Activated naive CD8-positive, alpha-beta T cell treated with anti-CD3 and anti-CD28 coated beads for 36 hours (primary cell): ENCODE measurements at regions not wholly inside any gene's neighbourhood (a gene's known extent, or its start where the extent isn't known, plus 50 kb on each side); places are given as distances from the start of the nearest gene placed in this dataset.
"Not testable (repeated sequence)": the region's sequence is repeated elsewhere in the genome, so short reads cannot be mapped to it uniquely, and the experiment has no call there.

ENCODE experiments used
- DNase-seq: peaks from one replicate; pipeline ENCODE4 v3.0.0; 2021
- H3K27ac Mint-ChIP-seq: one replicate; pipeline ENCODE4 v1.8.0; 2022; ENCODE audit warnings: mild to moderate bottlenecking, moderate library complexity, mixed read lengths
- H3K27me3 Mint-ChIP-seq: one replicate; pipeline ENCODE4 v1.8.0; 2022; ENCODE audit warnings: mild to moderate bottlenecking, mixed read lengths
- H3K36me3 Mint-ChIP-seq: one replicate; pipeline ENCODE4 v1.8.0; 2021; ENCODE audit warnings: mild to moderate bottlenecking, mixed read lengths
- H3K4me1 Mint-ChIP-seq: one replicate; pipeline ENCODE4 v1.8.0; 2021; ENCODE audit warnings: mixed read lengths
- H3K4me3 Mint-ChIP-seq: one replicate; pipeline ENCODE4 v1.8.0; 2022; ENCODE audit warnings: mild to moderate bottlenecking, moderate library complexity, mixed read lengths
- H3K9me3 Mint-ChIP-seq: one replicate; pipeline ENCODE4 v1.8.0; 2022; ENCODE audit warnings: mixed read lengths

DNA sequence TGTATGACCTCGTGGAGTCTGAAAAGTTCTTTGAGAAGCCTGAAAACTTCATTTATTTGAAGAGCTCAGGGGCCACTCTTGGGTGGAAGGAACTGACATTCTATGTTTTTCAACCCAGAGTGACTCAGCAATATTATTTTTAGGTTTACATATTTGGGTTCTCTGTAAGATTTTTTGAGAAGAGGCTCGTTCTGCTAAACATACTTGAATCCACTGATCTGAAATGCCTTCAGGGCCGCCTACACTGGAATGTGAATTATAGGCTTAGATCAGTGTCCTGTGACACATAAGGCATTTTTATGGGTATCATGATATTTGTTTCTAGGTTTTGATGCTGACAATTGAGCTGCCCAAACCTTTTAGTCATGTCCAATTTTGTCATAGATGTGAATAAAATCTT is 86.2 kb downstream of the PSAT1 start:
- Mint-ChIP-seq H3K9me3 (no peaks in the 10 kb centered on the region), H3K27me3 (no peaks in the 10 kb centered on the region), H3K36me3 (no peaks in the 10 kb centered on the region), H3K27ac (no peak overlapping the region), H3K4me1 (no peaks in the 10 kb centered on the region), H3K4me3 (no peak overlapping the region)
- DNase-seq: no peak

DNA sequence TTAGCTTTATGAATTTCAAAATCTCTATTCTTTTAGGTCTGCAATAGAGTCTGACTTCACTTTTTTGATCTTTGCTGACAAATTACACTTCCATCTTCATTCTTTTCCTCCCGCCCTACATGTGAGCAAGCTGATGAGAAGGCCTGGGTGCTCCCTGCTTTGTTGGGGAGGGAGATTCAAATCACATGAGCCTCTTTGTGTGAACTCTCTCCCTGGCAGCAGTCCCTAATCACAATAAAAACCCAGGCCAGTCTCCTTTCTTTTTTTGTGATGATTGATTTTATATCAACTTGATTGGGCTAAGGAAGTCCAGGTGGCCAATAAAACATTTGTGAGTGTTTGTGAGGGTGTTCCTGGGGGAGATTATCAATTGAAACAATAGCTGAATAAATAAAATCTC is 89.4 kb downstream of the PSAT1 start:
- no peak for DNase-seq
- Mint-ChIP-seq H3K4me3 (no peak overlapping the region), H3K27ac (no peak overlapping the region), H3K4me1 (no peaks in the 10 kb centered on the region), H3K36me3 (no peaks in the 10 kb centered on the region), H3K27me3 (no peaks in the 10 kb centered on the region), H3K9me3 (no peaks in the 10 kb centered on the region)

DNA sequence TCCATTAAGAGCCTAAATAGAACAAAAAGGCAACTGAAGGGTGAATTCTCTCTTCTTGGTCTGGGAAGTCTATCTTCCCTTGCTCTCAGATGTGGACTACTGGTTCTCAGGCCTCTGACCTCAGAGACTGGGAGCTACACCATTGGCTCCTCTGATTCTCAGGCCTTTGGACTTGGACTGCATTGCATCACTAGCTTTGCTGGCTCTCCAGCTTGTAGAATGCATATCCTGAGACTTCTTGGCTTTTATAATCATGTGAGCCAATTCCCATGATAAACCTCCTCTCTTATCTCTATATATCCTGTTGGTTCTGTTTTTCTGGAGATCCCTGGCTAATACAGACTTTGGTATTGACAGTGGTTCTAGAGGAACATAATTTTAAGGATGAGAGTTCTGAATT is 89.8 kb downstream of the PSAT1 start:
- Mint-ChIP-seq H3K27me3 (no peaks in the 10 kb centered on the region), H3K4me3 (no peak overlapping the region), H3K9me3 (no peaks in the 10 kb centered on the region), H3K4me1 (no peaks in the 10 kb centered on the region), H3K36me3 (no peaks in the 10 kb centered on the region), H3K27ac (no peak overlapping the region)
- no peak for DNase-seq

DNA sequence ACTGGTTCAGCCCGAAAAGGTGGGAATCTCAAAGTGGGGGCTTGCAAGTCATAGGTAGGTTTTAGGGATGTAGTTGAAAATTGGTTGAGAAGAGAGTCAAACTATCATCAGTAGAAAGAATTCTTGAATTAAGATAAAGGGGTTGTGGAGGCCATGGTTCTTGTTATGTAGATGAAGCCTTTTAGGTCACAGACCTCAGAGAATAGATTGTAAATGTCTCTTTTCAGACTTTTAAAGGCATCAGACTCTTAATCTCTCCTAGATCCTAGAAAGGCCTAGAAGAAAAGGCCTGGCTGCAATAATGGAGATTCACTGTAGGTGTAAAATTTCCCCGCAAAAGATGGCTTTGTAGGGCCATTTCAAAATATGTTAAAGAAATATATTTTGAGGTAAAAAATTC is 96.4 kb downstream of the PSAT1 start:
- no peaks in the 10 kb centered on the region for H3K4me1 Mint-ChIP-seq
- DNase-seq: no peak
- H3K27me3 Mint-ChIP-seq: no peaks in the 10 kb centered on the region
- H3K27ac Mint-ChIP-seq: no peak overlapping the region
- no peaks in the 10 kb centered on the region for H3K36me3 Mint-ChIP-seq
- H3K4me3 Mint-ChIP-seq: no peak overlapping the region
- peaks cover 5% of the 10 kb centered on the region for H3K9me3 Mint-ChIP-seq

DNA sequence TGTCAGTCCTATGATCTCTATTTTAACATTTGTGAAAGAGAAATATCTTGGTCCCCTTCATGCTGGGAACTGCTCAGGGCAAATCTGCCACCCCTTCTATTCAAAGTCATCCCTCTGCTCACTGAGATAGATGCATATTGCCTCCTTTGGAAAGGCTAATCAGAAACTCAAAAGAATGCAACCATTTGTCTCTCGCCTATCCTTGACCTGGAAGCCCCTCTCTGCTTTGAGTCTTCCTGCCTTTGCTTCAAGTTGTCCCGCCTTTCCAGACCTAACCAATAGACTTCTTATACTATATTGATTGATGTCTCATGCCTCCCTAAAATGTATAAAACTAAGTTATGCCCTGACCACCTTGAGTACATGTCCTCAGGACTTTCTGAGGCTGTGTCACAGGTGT is 97.0 kb downstream of the PSAT1 start:
- no peaks in the 10 kb centered on the region for H3K36me3 Mint-ChIP-seq
- DNase-seq: no peak
- H3K4me1 Mint-ChIP-seq: no peaks in the 10 kb centered on the region
- H3K27ac Mint-ChIP-seq: no peak overlapping the region
- no peak overlapping the region for H3K4me3 Mint-ChIP-seq
- no peaks in the 10 kb centered on the region for H3K27me3 Mint-ChIP-seq
- peaks cover 5% of the 10 kb centered on the region for H3K9me3 Mint-ChIP-seq

DNA sequence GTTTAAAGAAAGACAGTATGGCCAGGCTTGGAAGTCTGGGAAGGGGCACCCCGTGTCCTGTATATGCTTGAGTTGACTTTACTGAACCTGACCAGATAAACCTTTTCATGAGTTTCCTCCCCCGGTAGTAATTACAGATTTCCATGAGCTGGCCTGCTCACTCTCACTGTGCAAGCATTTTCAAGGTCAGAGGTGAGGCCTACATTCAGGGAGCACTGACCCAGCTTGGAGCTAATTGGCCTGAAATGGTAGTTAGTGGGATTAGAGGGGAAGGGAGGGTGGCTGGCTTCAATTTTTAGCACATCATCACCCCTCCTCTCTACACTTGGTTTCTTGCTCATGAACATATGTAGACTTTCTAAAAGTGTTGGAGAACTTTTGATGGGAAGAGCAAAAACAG is 99.2 kb downstream of the PSAT1 start:
- peaks cover 5% of the 10 kb centered on the region for H3K9me3 Mint-ChIP-seq
- H3K36me3 Mint-ChIP-seq: no peaks in the 10 kb centered on the region
- H3K27me3 Mint-ChIP-seq: no peaks in the 10 kb centered on the region
- H3K27ac Mint-ChIP-seq: no peak overlapping the region
- no peaks in the 10 kb centered on the region for H3K4me1 Mint-ChIP-seq
- no peak overlapping the region for H3K4me3 Mint-ChIP-seq
- no peak for DNase-seq

DNA sequence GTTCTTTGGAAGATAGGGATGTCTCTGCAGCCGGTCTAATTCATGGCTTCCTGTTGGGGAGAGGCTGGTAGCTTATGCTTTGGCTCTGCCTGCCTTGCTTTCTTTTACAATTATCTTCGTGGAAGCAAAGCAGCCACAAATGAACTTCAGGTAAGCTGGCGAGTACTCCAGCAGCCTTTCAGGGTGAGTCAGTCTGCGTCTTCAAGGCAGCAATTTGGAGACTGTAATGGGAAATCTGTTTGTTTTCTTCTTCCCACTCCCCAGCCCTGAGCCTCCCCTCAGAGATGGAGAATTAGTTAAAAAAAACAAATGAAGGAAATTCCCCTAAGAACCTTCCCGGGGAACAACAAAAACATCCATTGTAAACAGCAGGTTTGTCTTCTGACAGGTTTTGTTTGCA is 100.1 kb downstream of the PSAT1 start:
- Mint-ChIP-seq H3K27ac (no peak overlapping the region), H3K4me3 (no peak overlapping the region), H3K27me3 (no peaks in the 10 kb centered on the region), H3K4me1 (no peaks in the 10 kb centered on the region), H3K36me3 (no peaks in the 10 kb centered on the region), H3K9me3 (peaks cover 5% of the 10 kb centered on the region)
- DNase-seq: no peak

DNA sequence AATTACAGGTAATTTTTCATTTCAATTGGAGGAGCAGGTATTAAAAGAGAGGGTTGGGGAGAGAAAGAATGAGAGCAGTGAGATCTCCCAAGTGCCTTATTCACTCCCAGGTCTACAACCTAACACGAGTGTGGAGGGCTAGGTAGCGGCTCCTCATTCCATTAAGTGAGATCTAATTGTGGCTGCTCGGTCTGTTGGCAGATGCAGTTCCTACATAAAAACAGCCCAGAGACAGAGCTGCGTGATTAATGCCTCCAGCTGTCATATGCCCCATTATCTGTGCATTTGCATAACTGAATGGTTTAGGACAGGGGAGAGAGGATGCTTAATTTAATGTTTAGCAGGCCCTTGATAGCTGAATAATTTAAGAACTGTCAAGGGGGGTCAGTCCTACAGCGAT is 100.5 kb downstream of the PSAT1 start:
- Mint-ChIP-seq H3K36me3 (no peaks in the 10 kb centered on the region), H3K9me3 (peaks cover 5% of the 10 kb centered on the region), H3K4me3 (no peak overlapping the region), H3K27ac (no peak overlapping the region), H3K4me1 (no peaks in the 10 kb centered on the region), H3K27me3 (no peaks in the 10 kb centered on the region)
- DNase-seq: no peak

DNA sequence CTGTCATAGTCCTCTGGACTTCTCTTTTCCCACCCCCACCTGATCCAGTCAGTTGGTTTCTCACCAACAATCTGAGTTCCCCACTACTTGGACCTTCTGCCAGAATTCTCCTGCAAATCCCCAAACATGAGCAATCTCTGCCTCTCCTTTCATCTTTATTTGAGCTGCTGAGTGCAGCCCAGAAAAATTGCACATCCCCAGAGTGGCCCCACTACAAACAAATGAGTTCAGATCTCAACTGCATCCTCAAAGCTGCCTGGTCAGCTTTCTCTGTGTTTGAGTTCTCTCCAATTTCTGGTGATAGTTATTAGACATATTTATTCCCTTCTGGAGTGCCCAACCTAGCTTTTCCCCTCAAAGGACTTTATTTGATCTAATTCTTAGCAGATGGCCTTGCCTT is 102.2 kb downstream of the PSAT1 start:
- Mint-ChIP-seq H3K36me3 (no peaks in the 10 kb centered on the region), H3K27me3 (peaks cover 3% of the 10 kb centered on the region), H3K27ac (no peak overlapping the region), H3K4me3 (no peak overlapping the region), H3K9me3 (peaks cover 5% of the 10 kb centered on the region), H3K4me1 (no peaks in the 10 kb centered on the region)
- DNase-seq: no peak

DNA sequence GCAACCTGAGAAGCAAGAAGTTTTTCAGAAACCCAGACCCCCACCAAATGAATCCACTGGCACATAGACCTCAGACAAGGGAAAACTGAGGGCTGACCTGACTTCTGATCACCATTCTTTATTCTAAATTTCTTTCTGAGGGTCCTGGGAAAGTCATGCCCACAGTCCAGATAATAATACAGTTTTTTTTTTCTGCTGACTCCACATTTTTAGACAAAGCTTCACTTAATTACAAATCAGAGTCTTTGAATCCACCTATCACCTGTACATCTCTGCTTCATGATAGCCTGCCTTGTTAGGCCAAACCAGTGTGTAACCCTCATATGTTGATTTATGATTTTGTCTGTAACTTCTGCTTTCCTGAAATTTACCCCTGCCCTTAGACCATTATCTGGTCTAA is 103.6 kb downstream of the PSAT1 start:
- Mint-ChIP-seq H3K36me3 (no peaks in the 10 kb centered on the region), H3K4me3 (no peak overlapping the region), H3K27ac (no peak overlapping the region), H3K27me3 (peaks cover 9% of the 10 kb centered on the region), H3K4me1 (no peaks in the 10 kb centered on the region), H3K9me3 (no peaks in the 10 kb centered on the region)
- DNase-seq: no peak

DNA sequence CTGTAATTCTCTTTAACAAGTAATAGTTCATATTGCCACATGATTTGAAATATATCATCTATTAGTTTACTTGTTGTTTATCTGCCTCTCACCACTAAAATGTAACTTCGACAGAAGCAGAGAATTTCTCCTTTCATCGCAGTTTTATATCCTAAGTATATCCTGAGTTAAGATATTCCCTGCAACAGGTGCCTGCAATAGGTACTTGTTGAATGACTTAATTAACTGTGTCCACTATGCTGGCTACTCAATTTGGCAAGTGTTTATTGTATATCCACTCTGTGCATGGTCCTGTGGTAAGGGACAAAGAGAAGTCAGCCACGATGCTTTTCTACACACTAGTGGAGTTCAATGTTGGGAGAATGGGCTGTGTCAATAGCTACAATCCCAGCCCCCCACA is 108.5 kb downstream of the PSAT1 start:
- H3K27me3 Mint-ChIP-seq: peaks cover 9% of the 10 kb centered on the region
- no peaks in the 10 kb centered on the region for H3K9me3 Mint-ChIP-seq
- H3K4me1 Mint-ChIP-seq: no peaks in the 10 kb centered on the region
- no peak overlapping the region for H3K4me3 Mint-ChIP-seq
- no peaks in the 10 kb centered on the region for H3K36me3 Mint-ChIP-seq
- H3K27ac Mint-ChIP-seq: no peak overlapping the region
- DNase-seq: no peak

DNA sequence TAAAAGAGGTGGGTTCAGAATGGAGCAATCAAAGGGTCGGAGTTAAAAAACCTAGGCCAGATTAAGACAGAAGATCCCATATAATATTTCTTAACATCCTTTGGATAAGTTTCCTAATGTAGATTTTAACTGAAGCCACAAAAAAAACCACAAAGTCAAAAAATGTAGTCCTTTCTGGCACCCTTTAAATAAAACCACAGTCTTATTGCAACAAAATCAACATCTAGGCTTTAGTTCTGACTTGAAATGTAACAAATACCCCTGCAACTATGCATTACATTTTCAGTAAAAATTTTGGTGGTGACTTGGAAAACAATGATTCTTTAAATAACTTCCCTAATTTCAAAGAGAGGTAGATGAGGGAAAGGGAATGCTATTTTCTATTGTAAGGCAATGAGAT is 109.2 kb downstream of the PSAT1 start:
- no peak overlapping the region for H3K27ac Mint-ChIP-seq
- no peak for DNase-seq
- H3K9me3 Mint-ChIP-seq: no peaks in the 10 kb centered on the region
- H3K4me1 Mint-ChIP-seq: no peaks in the 10 kb centered on the region
- peaks cover 9% of the 10 kb centered on the region for H3K27me3 Mint-ChIP-seq
- no peaks in the 10 kb centered on the region for H3K36me3 Mint-ChIP-seq
- H3K4me3 Mint-ChIP-seq: no peak overlapping the region

DNA sequence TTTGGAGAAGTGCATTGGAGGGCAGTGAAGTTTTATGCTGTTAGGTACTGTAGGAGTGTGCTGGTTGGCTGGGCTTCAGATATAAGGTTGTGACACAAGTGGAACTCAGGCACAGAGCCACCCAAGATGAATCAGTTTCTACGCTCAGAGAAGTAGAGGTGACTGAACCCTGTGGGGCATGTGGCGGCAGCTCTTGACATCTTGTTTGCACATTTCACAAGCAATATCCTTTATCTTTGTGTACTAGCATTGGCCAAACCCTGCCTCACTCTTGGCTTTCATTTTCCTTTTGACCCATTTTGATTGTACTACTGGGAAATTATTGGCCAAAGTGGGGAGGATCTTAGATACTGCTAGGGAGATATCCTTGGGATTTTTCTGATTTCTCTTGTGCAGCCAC is 110.0 kb downstream of the PSAT1 start:
- H3K9me3 Mint-ChIP-seq: no peaks in the 10 kb centered on the region
- H3K4me1 Mint-ChIP-seq: no peaks in the 10 kb centered on the region
- no peak for DNase-seq
- H3K4me3 Mint-ChIP-seq: no peak overlapping the region
- no peak overlapping the region for H3K27ac Mint-ChIP-seq
- no peaks in the 10 kb centered on the region for H3K36me3 Mint-ChIP-seq
- peaks cover 9% of the 10 kb centered on the region for H3K27me3 Mint-ChIP-seq

DNA sequence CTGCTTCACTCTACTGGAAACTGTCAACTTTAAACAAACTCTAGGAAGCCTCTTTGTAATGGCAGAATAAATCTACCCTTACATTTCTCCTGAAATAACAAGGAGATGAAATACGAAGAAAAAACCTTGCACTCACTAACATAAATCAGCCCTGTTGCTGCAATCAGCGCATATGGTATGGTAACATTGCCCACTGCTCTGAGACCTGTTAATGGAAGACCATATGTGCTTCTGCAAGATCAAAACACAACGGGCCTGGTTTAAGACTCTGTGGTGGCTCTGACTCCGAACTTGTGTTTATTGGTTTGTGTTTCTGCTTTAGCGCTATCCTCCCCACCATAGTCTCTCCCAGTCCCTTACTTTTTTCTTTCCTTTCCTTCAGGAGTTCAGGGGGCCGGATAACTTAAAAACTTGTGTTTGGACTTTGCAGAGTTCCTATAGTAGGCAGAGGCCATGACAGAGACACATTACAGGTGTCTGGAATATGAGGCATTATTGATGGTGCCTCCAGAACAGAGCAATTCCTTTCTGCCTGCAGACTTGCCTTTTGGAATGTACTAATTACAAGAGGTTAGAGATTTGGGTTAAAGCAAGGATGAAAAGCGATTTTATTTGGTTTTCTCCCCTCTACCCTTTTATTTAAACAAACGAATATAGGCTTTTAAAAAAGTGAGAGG is 110.8 kb downstream of the PSAT1 start:
- DNase-seq: no peak
- Mint-ChIP-seq H3K27me3 (peaks cover 9% of the 10 kb centered on the region), H3K36me3 (no peaks in the 10 kb centered on the region), H3K27ac (no peak overlapping the region), H3K9me3 (no peaks in the 10 kb centered on the region), H3K4me1 (no peaks in the 10 kb centered on the region), H3K4me3 (no peak overlapping the region)

DNA sequence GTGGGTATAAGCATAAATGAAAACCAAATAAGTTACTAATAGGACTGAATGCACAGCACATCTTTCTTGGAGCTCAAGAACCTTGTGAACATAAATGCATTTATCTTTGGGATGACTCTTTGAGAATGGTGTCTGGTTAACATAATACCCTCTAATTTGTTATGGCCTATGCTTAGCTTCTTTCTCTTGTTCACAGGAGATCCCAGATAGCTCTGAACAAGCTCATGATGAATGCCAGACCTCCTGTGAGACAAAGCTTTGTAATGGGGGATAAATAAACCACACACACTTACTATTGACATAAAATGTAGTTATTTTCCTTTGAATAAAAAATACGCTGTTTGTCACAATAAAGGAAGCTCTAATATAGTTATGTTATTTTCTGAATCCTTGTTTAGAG is 111.5 kb downstream of the PSAT1 start:
- no peak overlapping the region for H3K27ac Mint-ChIP-seq
- H3K4me1 Mint-ChIP-seq: no peaks in the 10 kb centered on the region
- no peaks in the 10 kb centered on the region for H3K9me3 Mint-ChIP-seq

DNA sequence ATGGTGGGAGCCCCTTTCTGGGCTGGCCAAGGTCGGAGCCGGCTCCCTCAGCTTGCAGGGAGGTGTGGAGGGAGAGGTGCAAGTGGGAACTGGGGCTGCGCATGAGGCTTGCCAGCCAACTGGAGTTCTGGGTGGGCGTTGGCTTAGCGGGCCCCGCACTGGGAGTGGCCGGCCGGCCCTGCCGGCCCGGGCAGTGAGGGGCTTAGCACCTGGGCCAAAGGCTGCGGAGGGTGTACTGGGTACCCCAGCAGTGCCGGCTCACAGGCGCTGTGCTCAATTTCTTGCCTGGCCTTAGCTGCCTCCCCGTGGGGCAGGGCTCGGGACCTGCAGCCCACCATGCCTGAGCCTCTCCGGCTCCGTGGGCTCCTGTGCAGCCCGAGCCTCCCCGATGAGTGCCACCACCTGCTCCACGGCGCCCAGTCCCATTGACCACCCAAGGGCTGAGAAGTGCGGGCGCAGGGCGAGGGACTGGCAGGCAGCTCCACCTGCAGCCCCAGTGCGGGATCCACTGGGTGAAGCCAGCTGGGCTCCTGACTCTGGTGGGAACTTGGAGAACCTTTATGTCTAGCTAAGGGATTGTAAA is 113.1 kb downstream of the PSAT1 start:
- H3K36me3 Mint-ChIP-seq, H3K27me3 Mint-ChIP-seq, H3K9me3 Mint-ChIP-seq, H3K4me1 Mint-ChIP-seq, H3K27ac Mint-ChIP-seq, H3K4me3 Mint-ChIP-seq, DNase-seq: not testable (repeated sequence)

More for the DNA sequence above, 111.5 kb downstream of the PSAT1 start:
- Mint-ChIP-seq H3K4me3 (no peak overlapping the region), H3K27me3 (peaks cover 6% of the 10 kb centered on the region), H3K36me3 (no peaks in the 10 kb centered on the region)
- DNase-seq: no peak
